Endothelial cell of umbilical vein (primary cell): ENCODE measurements at regions not wholly inside any gene's neighbourhood (a gene's known extent, or its start where the extent isn't known, plus 50 kb on each side); places are given as distances from the start of the nearest gene placed in this dataset.

ENCODE experiments used
- BruUV-seq: library from RNA; stranded (reverse); fragments of 400-500 nt; replicated peaks from 2 replicates; lab custom pipeline; 2021; lab: Mats Ljungman, UMichigan
- CTCF ChIA-PET: fragments of 300-600, 350-600 bp; sonication (Branson Sonifier 250); formaldehyde crosslinking; loops from one replicate; lab custom pipeline; 2021; ENCODE audit warnings: antibody characterized with exemption, inconsistent platforms; lab: Charles Lee
- POLR2A ChIA-PET: fragments of 300-600, 350-600 bp; sonication (Branson Sonifier 250); formaldehyde crosslinking; loops from one replicate; lab custom pipeline; 2021; ENCODE audit warnings: antibody characterized with exemption, inconsistent platforms; lab: Charles Lee
- DNase-seq: peaks from one replicate; pipeline ENCODE4 v3.0.0-alpha.2; 2011; ENCODE audit warnings: low read depth, low spot score
- FAIRE-seq: peaks from 2 replicates; lab custom pipeline; 2011; peaks lifted over from hg19 to GRCh38; lab: Jason Lieb, UNC
- H2AFZ ChIP-seq: 2 replicates; pipeline ENCODE4 v1.6.0; 2012; ENCODE audit warnings: low read depth, low read length, control low read depth, inconsistent platforms
- H3K27ac ChIP-seq: 2 replicates; pipeline ENCODE4 v1.5.1; 2011; ENCODE audit warnings: low read depth, mild to moderate bottlenecking, control low read depth, low read length, moderate library complexity; ENCODE audit not compliant: insufficient read depth
- H3K27me3 ChIP-seq, 2 experiments: 2 replicates each; pipeline versions ENCODE4 v1.6.0 to v1.6.1; 2011; ENCODE audit warnings: low read length in 2 of 2, mixed read lengths in 1 of 2; ENCODE audit not compliant: control insufficient read depth in 2 of 2, insufficient read depth in 2 of 2
- H3K36me3 ChIP-seq, 2 experiments: 2 replicates in 1 of 2; 3 replicates in 1 of 2; pipeline ENCODE4 v1.5.1; 2011; ENCODE audit warnings: low read length in 2 of 2, mild to moderate bottlenecking in 1 of 2, moderate library complexity in 1 of 2; ENCODE audit not compliant: control insufficient read depth in 2 of 2, insufficient read depth in 2 of 2; ENCODE audit errors: extremely low read depth in 1 of 2
- H3K4me1 ChIP-seq: 3 replicates; pipeline ENCODE4 v1.5.1; 2011; ENCODE audit warnings: mild to moderate bottlenecking, low read length; ENCODE audit not compliant: control insufficient read depth, insufficient read depth; ENCODE audit errors: extremely low read depth
- H3K4me2 ChIP-seq: 2 replicates; pipeline ENCODE4 v1.6.1; 2011; ENCODE audit warnings: low read length, control low read depth, mixed read lengths; ENCODE audit not compliant: insufficient read depth
- H3K4me3 ChIP-seq, 3 experiments: fragments of 200-600 bp in 1 of 3; sonication (generic), shearing (Covaris generic) in 1 of 3; replicated peaks in 1 of 3; 2 replicates each; pipeline ENCODE4 v1.5.1; 2011 to 2016; ENCODE audit warnings: control low read depth in 3 of 3, low read length in 3 of 3, mild to moderate bottlenecking in 2 of 3, inconsistent platforms in 1 of 3, low read depth in 1 of 3, moderate library complexity in 1 of 3; ENCODE audit not compliant: insufficient read depth in 1 of 3
- H3K79me2 ChIP-seq: 2 replicates; pipeline ENCODE4 v1.6.0; 2012; ENCODE audit warnings: low read length, inconsistent platforms; ENCODE audit not compliant: control insufficient read depth, insufficient read depth
- H3K9ac ChIP-seq: replicated peaks from 2 replicates; pipeline ENCODE3; 2011; ENCODE audit warnings: low read length, control low read depth; ENCODE audit not compliant: insufficient read depth; ENCODE audit errors: extremely low read depth
- H3K9me1 ChIP-seq: replicated peaks from 3 replicates; pipeline ENCODE4 v1.6.0; 2011; ENCODE audit warnings: mild to moderate bottlenecking, low read length; ENCODE audit not compliant: control insufficient read depth, insufficient read depth; ENCODE audit errors: extremely low read depth
- H3K9me3 ChIP-seq: replicated peaks from 2 replicates; pipeline ENCODE4 v1.5.1; 2012; ENCODE audit warnings: low read length, inconsistent platforms; ENCODE audit not compliant: control insufficient read depth, insufficient read depth
- H4K20me1 ChIP-seq: replicated peaks from 2 replicates; pipeline ENCODE3; 2011; ENCODE audit warnings: mild to moderate bottlenecking, low read length; ENCODE audit not compliant: control insufficient read depth, insufficient read depth; ENCODE audit errors: extremely low read depth
- FOS ChIP-seq: IDR thresholded peaks from 2 replicates; pipeline ENCODE4 v1.6.1; 2011; ENCODE audit warnings: mild to moderate bottlenecking, low read length, moderate library complexity, borderline replicate concordance; ENCODE audit not compliant: insufficient read depth
- GATA2 ChIP-seq: IDR thresholded peaks from 2 replicates; pipeline ENCODE4 v1.7.0; 2011; ENCODE audit warnings: low read depth, mild to moderate bottlenecking, moderate library complexity, mixed read lengths, low read length; ENCODE audit not compliant: insufficient read length, insufficient read depth
- JUN ChIP-seq: IDR thresholded peaks from 2 replicates; pipeline ENCODE4 v1.6.1; 2011; ENCODE audit warnings: borderline replicate concordance, low read depth; ENCODE audit not compliant: insufficient read length, insufficient read depth
- POLR2A ChIP-seq: IDR thresholded peaks from 2 replicates; pipeline ENCODE4 v1.6.1; 2012; ENCODE audit warnings: low read depth, mild to moderate bottlenecking, control low read depth, low read length
- POLR2AphosphoS5 ChIP-seq: IDR thresholded peaks from 2 replicates; pipeline ENCODE4 v1.6.1; 2012; ENCODE audit warnings: low read depth, mild to moderate bottlenecking, control low read depth, low read length, moderate library complexity; ENCODE audit not compliant: insufficient read depth
- dilution Hi-C: fragments of 300-500 bp; cut with MboI; formaldehyde crosslinking; loops from one replicate; pipeline ENCODE4 v1.15.0; 2019; ENCODE audit warnings: low sequenced_read_pairs; ENCODE audit not compliant: extremely low pct_ligation_motif_present
- intact Hi-C: fragments of 100-400 bp; cut with micrococcal nuclease; formaldehyde crosslinking; loops from one replicate; pipeline ENCODE4 v1.10.0; 2022
- TF ChIP-seq, protein P1 (sequence below), 2 donors: IDR thresholded peaks; 1 replicate in 1 of 2; 2 replicates in 1 of 2; pipeline ENCODE4 v1.5.1; 2011; ENCODE audit warnings: low read length in 2 of 2, mild to moderate bottlenecking in 2 of 2, moderate library complexity in 2 of 2, control low read depth in 1 of 2, inconsistent platforms in 1 of 2, low read depth in 1 of 2; ENCODE audit not compliant: insufficient read depth in 1 of 2; ENCODE audit errors: extremely low read depth in 1 of 2
- TF ChIP-seq, protein P2 (sequence below): IDR thresholded peaks from 2 replicates; pipeline ENCODE4 v1.6.1; 2011; ENCODE audit not compliant: insufficient read depth, insufficient read length

DNA sequence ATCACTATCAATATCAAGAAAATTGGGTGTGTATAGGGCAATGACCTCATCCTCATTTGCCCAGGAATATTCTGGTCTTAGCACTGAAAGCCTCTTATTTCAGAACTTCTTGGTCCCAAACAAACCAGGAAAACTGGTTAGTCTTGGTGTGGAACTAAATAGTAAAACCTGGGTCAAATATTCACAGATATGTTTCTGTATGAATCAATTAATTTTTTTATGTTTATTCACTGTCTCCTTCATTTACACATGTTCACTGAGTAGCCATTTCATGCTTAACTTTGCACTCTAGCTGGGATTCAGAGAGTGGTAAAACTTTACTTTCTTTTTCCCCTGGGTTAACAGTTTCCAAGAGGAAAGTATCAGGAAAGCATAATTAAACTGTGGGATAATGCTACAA lies 113.7 kb upstream of the PAPPA start:
- Histone ChIP-seq H3K27me3 (no peaks in the 10 kb centered on the region), H3K4me2 (no peak overlapping the region), H3K79me2 (no peaks in the 10 kb centered on the region), H3K9ac (no peak overlapping the region), H2AFZ (no peak overlapping the region), H3K27ac (no peak overlapping the region), H4K20me1 (no peaks in the 10 kb centered on the region), H3K9me3 (peaks cover 2% of the 10 kb centered on the region), H3K4me3 (no peak overlapping the region), H3K9me1 (no peaks in the 10 kb centered on the region), H3K4me1 (no peaks in the 10 kb centered on the region), H3K36me3 (no peaks in the 10 kb centered on the region)
- CTCF ChIA-PET: no interaction called here
- intact Hi-C loops (no loop called here), dilution Hi-C loops (no loop called here)
- BruUV-seq: no TSS peak
- POLR2A ChIA-PET: no interaction called here
- TF ChIP-seq, protein P1, sequence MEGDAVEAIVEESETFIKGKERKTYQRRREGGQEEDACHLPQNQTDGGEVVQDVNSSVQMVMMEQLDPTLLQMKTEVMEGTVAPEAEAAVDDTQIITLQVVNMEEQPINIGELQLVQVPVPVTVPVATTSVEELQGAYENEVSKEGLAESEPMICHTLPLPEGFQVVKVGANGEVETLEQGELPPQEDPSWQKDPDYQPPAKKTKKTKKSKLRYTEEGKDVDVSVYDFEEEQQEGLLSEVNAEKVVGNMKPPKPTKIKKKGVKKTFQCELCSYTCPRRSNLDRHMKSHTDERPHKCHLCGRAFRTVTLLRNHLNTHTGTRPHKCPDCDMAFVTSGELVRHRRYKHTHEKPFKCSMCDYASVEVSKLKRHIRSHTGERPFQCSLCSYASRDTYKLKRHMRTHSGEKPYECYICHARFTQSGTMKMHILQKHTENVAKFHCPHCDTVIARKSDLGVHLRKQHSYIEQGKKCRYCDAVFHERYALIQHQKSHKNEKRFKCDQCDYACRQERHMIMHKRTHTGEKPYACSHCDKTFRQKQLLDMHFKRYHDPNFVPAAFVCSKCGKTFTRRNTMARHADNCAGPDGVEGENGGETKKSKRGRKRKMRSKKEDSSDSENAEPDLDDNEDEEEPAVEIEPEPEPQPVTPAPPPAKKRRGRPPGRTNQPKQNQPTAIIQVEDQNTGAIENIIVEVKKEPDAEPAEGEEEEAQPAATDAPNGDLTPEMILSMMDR (IDR thresholded peaks at IDR 0.05; ENCODE audit: extremely low read depth in 1 of 2, insufficient read depth in 1 of 2, low read depth in 1 of 2, low read length in 2 of 2): no peak
- TF ChIP-seq POLR2A (no peak), GATA2 (no peak), JUN (no peak), POLR2AphosphoS5 (no peak), FOS (no peak)
- TF ChIP-seq, protein P2, sequence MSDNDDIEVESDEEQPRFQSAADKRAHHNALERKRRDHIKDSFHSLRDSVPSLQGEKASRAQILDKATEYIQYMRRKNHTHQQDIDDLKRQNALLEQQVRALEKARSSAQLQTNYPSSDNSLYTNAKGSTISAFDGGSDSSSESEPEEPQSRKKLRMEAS: no peak
- no peak for DNase-seq
- no peak for FAIRE-seq
